ENCODE measurements at regions not wholly inside any gene's neighbourhood (a gene's known extent, or its start where the extent isn't known, plus 50 kb on each side); places are given as distances from the start of the nearest gene placed in this dataset.

- Histone ChIP-seq H3K9me3 (no peaks in the 10 kb centered on the region), H3K36me3 (no peaks in the 10 kb centered on the region), H3K4me1 (no peaks in the 10 kb centered on the region), H3K4me3 (no peak overlapping the region), H3K27me3 (no peaks in the 10 kb centered on the region), H3K27ac (no peak overlapping the region)
- WGBS, 5 donors: 37 to 63% (median 43%) methylated on average over 2 of the region's 2 CpGs
- no peak for TF ChIP-seq POLR2A (IDR thresholded peaks at IDR 0.05)
- no peak for TF ChIP-seq EP300 (IDR thresholded peaks at IDR 0.05)
- no peak for TF ChIP-seq POLR2AphosphoS5 (IDR thresholded peaks at IDR 0.05)
- TF ChIP-seq CTCF (IDR thresholded peaks at IDR 0.05): no peak
- no peak for DNase-seq
- intact Hi-C loops (cut with DNase I; ENCODE audit: low total_unique reads): no loop called here
Measured at GRCh38 chr14:21985081-21985480, 311.5 kb upstream of the OR4E1 start.

- H3K27me3 ChIP-seq: peaks cover 0 to 11% (median 0%) of the 10 kb centered on the region in 3 donors
- H3K4me1 ChIP-seq: no peaks in the 10 kb centered on the region
- no peaks in the 10 kb centered on the region for H3K9me3 ChIP-seq
- intact Hi-C loops (cut with DNase I; ENCODE audit: low total_unique reads): no loop called here
- no peak for DNase-seq
- no peak for TF ChIP-seq POLR2A (IDR thresholded peaks at IDR 0.05)
- TF ChIP-seq CTCF (IDR thresholded peaks at IDR 0.05): no peak
- no peak for TF ChIP-seq POLR2AphosphoS5 (IDR thresholded peaks at IDR 0.05)
- TF ChIP-seq EP300 (IDR thresholded peaks at IDR 0.05): no peak
- 67 to 74% (median 70%) methylated on average over 5 of the region's 5 CpGs for WGBS, 5 donors
- H3K4me3 ChIP-seq: no peak overlapping the region
- H3K36me3 ChIP-seq: no peaks in the 10 kb centered on the region
- no peak overlapping the region for H3K27ac ChIP-seq
Measured at GRCh38 chr14:21978999-21979314, 305.3 kb upstream of the OR4E1 start.

- Histone ChIP-seq H3K36me3 (no peaks in the 10 kb centered on the region), H3K4me3 (no peak overlapping the region), H3K9me3 (no peaks in the 10 kb centered on the region), H3K27me3 (peaks cover 0 to 11% (median 0%) of the 10 kb centered on the region in 3 donors), H3K4me1 (no peaks in the 10 kb centered on the region), H3K27ac (no peak overlapping the region)
- 36 to 42% (median 40%) methylated on average over 11 of the region's 11 CpGs for WGBS, 5 donors
- intact Hi-C loops (cut with DNase I; ENCODE audit: low total_unique reads): no loop called here
- DNase-seq: peak; percentile 39 to 65
- TF ChIP-seq POLR2AphosphoS5 (IDR thresholded peaks at IDR 0.05): no peak
- peak in 4 of 7 experiments; percentile 34 to 53 (median 50) for TF ChIP-seq CTCF (IDR thresholded peaks at IDR 0.05)
Measured at GRCh38 chr14:21978184-21978998, 304.8 kb upstream of the OR4E1 start.

GRCh38 chr14:21974741-21975140 is 301.1 kb upstream of the OR4E1 start:
- WGBS, 5 donors: 66 to 96% (median 90%) methylated on average over 2 of the region's 2 CpGs
- no peaks in the 10 kb centered on the region for H3K36me3 ChIP-seq
- H3K4me1 ChIP-seq: no peaks in the 10 kb centered on the region
- no peaks in the 10 kb centered on the region for H3K9me3 ChIP-seq
- H3K4me3 ChIP-seq: no peak overlapping the region
- DNase-seq: no peak
- H3K27ac ChIP-seq: no peak overlapping the region
- peaks cover 0 to 11% (median 0%) of the 10 kb centered on the region in 3 donors for H3K27me3 ChIP-seq
- TF ChIP-seq POLR2AphosphoS5 (IDR thresholded peaks at IDR 0.05): no peak
- TF ChIP-seq CTCF (IDR thresholded peaks at IDR 0.05): no peak
- TF ChIP-seq POLR2A (IDR thresholded peaks at IDR 0.05): no peak
- no peak for TF ChIP-seq EP300 (IDR thresholded peaks at IDR 0.05)
- intact Hi-C loops (cut with DNase I; ENCODE audit: low total_unique reads): no loop called here
